Activated B cell treated with CpG ODN at 0.5 μM for 24 hours (primary cell): ENCODE measurements at regions not wholly inside any gene's neighbourhood (a gene's known extent, or its start where the extent isn't known, plus 50 kb on each side); places are given as distances from the start of the nearest gene placed in this dataset.

Experiments used
- ATAC-seq: fragments of 200-7000 bp; cut with Tn5 transposase; one replicate; pipeline ENCODE4 v1.10.0; 2021; ENCODE audit warnings: low read depth, mild to moderate bottlenecking, moderate library complexity
- CTCF ChIA-PET: fragments of 350-600 bp; sonication (Branson Sonifier 250); formaldehyde crosslinking; loops from one replicate; lab custom pipeline; 2021; ENCODE audit warnings: antibody characterized with exemption; lab: Charles Lee
- POLR2A ChIA-PET: fragments of 350-600 bp; sonication (Branson Sonifier 250); formaldehyde crosslinking; loops from one replicate; lab custom pipeline; 2021; ENCODE audit warnings: antibody characterized with exemption; lab: Charles Lee
- DNase-seq: peaks from one replicate; pipeline ENCODE4 v3.0.0; 2022
- H3K27ac Mint-ChIP-seq: one replicate; pipeline ENCODE4 v1.8.0; 2020; ENCODE audit warnings: mixed read lengths
- H3K27me3 Mint-ChIP-seq: one replicate; pipeline ENCODE4 v1.8.0; 2021; ENCODE audit warnings: mixed read lengths
- H3K36me3 Mint-ChIP-seq: one replicate; pipeline ENCODE4 v1.8.0; 2021; ENCODE audit warnings: low read depth, mixed read lengths
- H3K4me1 Mint-ChIP-seq: one replicate; pipeline ENCODE4 v1.8.0; 2021; ENCODE audit warnings: mixed read lengths
- H3K4me3 Mint-ChIP-seq: one replicate; pipeline ENCODE4 v1.8.0; 2020; ENCODE audit warnings: mild to moderate bottlenecking, mixed read lengths
- H3K9me3 Mint-ChIP-seq: one replicate; pipeline ENCODE4 v1.8.0; 2020; ENCODE audit warnings: mixed read lengths
- CTCF ChIP-seq: fragments of 200-600 bp; IDR thresholded peaks from one replicate; pipeline ENCODE4 v1.8.0; 2022; ENCODE audit warnings: antibody characterized with exemption, mild to moderate bottlenecking
- intact Hi-C: fragments of 100-400 bp; cut with micrococcal nuclease; formaldehyde crosslinking; loops from one replicate; pipeline ENCODE4 v1.15.1; 2024

- H3K27ac Mint-ChIP-seq: no peak overlapping the region
Measured at GRCh38 chr1:178637841-178638240, 87.2 kb upstream of the RALGPS2 start.

GRCh38 chr1:178639326-178639725 is 85.7 kb upstream of the RALGPS2 start:
- CTCF ChIA-PET: interaction anchor here (1.3 kb wide), 1 partner anchor 96 kb away, joined by 4 read pairs; no protein-coding TSS in a partner anchor
- DNase-seq (no peak), ATAC-seq (no peak)
- H3K4me1 Mint-ChIP-seq: peaks cover 70% of the 10 kb centered on the region
- intact Hi-C loops: loop anchor here (2.0 kb wide), 1 partner anchor 15 kb away; no protein-coding TSS in a partner anchor
- POLR2A ChIA-PET: interaction anchor here (0.5 to 1.3 kb wide), 2 partner anchors 16 to 450 kb away, joined by 3 to 4 read pairs; no protein-coding TSS in a partner anchor
- TF ChIP-seq CTCF: no peak
- H3K9me3 Mint-ChIP-seq: peaks cover 2% of the 10 kb centered on the region
- no peaks in the 10 kb centered on the region for H3K36me3 Mint-ChIP-seq
- H3K27me3 Mint-ChIP-seq: no peaks in the 10 kb centered on the region
- H3K27ac Mint-ChIP-seq: no peak overlapping the region
- no peak overlapping the region for H3K4me3 Mint-ChIP-seq

More at GRCh38 chr1:178637841-178638240, 87.2 kb upstream of the RALGPS2 start:
- ChIA-PET CTCF (no interaction called here), POLR2A (interaction anchor here (0.5 to 1.4 kb wide), 3 partner anchors 12 to 18 kb away, joined by 4 read pairs; no protein-coding TSS in a partner anchor)
- Mint-ChIP-seq H3K27me3 (no peaks in the 10 kb centered on the region), H3K4me1 (peaks cover 60% of the 10 kb centered on the region), H3K9me3 (no peaks in the 10 kb centered on the region), H3K36me3 (no peaks in the 10 kb centered on the region), H3K4me3 (no peak overlapping the region)
- intact Hi-C loops: loop anchor here (2.0 kb wide), 1 partner anchor 13 kb away; no protein-coding TSS in a partner anchor
- TF ChIP-seq CTCF: no peak
- ATAC-seq (no peak), DNase-seq (no peak)

GRCh38 chr1:178642282-178642681 is 82.8 kb upstream of the RALGPS2 start:
- ChIA-PET POLR2A (no interaction called here), CTCF (interaction anchor here (1.5 kb wide), 1 partner anchor 99 kb away, joined by 3 read pairs; no protein-coding TSS in a partner anchor)
- Mint-ChIP-seq H3K4me1 (peaks cover 76% of the 10 kb centered on the region), H3K27me3 (no peaks in the 10 kb centered on the region), H3K27ac (peak overlapping the region; percentile 37), H3K9me3 (peaks cover 2% of the 10 kb centered on the region), H3K4me3 (no peak overlapping the region), H3K36me3 (no peaks in the 10 kb centered on the region)
- no peak for DNase-seq
- ATAC-seq: no peak
- intact Hi-C loops: no loop called here
- TF ChIP-seq CTCF: no peak

GRCh38 chr1:178643349-178643748 is 81.7 kb upstream of the RALGPS2 start:
- no peak for DNase-seq
- H3K9me3 Mint-ChIP-seq: peaks cover 2% of the 10 kb centered on the region
- TF ChIP-seq CTCF: no peak
- intact Hi-C loops: no loop called here
- no peak overlapping the region for H3K27ac Mint-ChIP-seq
- peaks cover 71% of the 10 kb centered on the region for H3K4me1 Mint-ChIP-seq
- ChIA-PET CTCF (interaction anchor here (0.8 to 1.5 kb wide), 2 partner anchors 9 to 100 kb away, joined by 3 read pairs; no protein-coding TSS in a partner anchor), POLR2A (no interaction called here)
- no peaks in the 10 kb centered on the region for H3K36me3 Mint-ChIP-seq
- no peak overlapping the region for H3K4me3 Mint-ChIP-seq
- no peak for ATAC-seq
- no peaks in the 10 kb centered on the region for H3K27me3 Mint-ChIP-seq

- DNase-seq (no peak), ATAC-seq (no peak)
- Mint-ChIP-seq H3K4me3 (no peak overlapping the region), H3K36me3 (no peaks in the 10 kb centered on the region), H3K27ac (no peak overlapping the region), H3K27me3 (no peaks in the 10 kb centered on the region), H3K9me3 (peaks cover 2% of the 10 kb centered on the region), H3K4me1 (peaks cover 67% of the 10 kb centered on the region)
- no peak for TF ChIP-seq CTCF
- intact Hi-C loops: no loop called here
- ChIA-PET POLR2A (no interaction called here), CTCF (interaction anchor here (0.8 kb wide), 1 partner anchor 8 kb away, joined by 3 read pairs; no protein-coding TSS in a partner anchor)
Measured at GRCh38 chr1:178643831-178644230, 81.2 kb upstream of the RALGPS2 start.
